ENCODE measurements at regions not wholly inside any gene's neighbourhood (a gene's known extent, or its start where the extent isn't known, plus 50 kb on each side); places are given as distances from the start of the nearest gene placed in this dataset.

DNA sequence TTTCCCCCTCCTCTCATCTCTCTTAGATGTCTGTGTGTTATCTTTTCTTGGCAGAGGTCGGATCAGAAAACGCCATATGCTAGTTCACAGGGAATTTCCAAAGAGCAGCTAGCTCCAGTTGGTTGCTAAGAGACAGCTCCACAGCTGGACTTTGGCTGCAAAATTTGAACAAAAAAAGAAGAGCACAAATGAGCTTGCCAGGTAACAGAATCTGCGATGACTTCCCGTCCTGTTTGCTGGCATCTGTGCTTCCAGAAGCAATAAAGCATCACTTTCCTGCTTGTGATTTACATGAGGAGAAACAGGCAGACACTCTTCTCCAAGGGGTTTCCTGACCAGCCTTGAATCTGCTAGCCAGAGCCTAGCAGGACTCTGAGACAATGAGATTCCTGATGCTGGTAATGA lies 596.0 kb upstream of the B3GAT1 start:
- TF ChIP-seq, protein P1, sequence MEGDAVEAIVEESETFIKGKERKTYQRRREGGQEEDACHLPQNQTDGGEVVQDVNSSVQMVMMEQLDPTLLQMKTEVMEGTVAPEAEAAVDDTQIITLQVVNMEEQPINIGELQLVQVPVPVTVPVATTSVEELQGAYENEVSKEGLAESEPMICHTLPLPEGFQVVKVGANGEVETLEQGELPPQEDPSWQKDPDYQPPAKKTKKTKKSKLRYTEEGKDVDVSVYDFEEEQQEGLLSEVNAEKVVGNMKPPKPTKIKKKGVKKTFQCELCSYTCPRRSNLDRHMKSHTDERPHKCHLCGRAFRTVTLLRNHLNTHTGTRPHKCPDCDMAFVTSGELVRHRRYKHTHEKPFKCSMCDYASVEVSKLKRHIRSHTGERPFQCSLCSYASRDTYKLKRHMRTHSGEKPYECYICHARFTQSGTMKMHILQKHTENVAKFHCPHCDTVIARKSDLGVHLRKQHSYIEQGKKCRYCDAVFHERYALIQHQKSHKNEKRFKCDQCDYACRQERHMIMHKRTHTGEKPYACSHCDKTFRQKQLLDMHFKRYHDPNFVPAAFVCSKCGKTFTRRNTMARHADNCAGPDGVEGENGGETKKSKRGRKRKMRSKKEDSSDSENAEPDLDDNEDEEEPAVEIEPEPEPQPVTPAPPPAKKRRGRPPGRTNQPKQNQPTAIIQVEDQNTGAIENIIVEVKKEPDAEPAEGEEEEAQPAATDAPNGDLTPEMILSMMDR (IDR thresholded peaks at IDR 0.05): no peak
- TF ChIP-seq NR1H2 (CRISPR knock-in tag; IDR thresholded peaks at IDR 0.05) (no peak), FOXP1 (CRISPR knock-in tag; IDR thresholded peaks at IDR 0.05; ENCODE audit: borderline replicate concordance) (no peak), ZNF232 (CRISPR knock-in tag; IDR thresholded peaks at IDR 0.05) (no peak), ATF1 (CRISPR knock-in tag; IDR thresholded peaks at IDR 0.05) (no peak), NFATC4 (CRISPR knock-in tag; IDR thresholded peaks at IDR 0.05) (no peak), ETV6 (CRISPR knock-in tag; IDR thresholded peaks at IDR 0.05) (no peak), ZNF396 (CRISPR knock-in tag; IDR thresholded peaks at IDR 0.05; ENCODE audit: borderline replicate concordance) (no peak)
- TF ChIP-seq, protein P2, sequence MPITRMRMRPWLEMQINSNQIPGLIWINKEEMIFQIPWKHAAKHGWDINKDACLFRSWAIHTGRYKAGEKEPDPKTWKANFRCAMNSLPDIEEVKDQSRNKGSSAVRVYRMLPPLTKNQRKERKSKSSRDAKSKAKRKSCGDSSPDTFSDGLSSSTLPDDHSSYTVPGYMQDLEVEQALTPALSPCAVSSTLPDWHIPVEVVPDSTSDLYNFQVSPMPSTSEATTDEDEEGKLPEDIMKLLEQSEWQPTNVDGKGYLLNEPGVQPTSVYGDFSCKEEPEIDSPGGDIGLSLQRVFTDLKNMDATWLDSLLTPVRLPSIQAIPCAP (CRISPR knock-in tag; IDR thresholded peaks at IDR 0.05): no peak
- TF ChIP-seq, protein P3, sequence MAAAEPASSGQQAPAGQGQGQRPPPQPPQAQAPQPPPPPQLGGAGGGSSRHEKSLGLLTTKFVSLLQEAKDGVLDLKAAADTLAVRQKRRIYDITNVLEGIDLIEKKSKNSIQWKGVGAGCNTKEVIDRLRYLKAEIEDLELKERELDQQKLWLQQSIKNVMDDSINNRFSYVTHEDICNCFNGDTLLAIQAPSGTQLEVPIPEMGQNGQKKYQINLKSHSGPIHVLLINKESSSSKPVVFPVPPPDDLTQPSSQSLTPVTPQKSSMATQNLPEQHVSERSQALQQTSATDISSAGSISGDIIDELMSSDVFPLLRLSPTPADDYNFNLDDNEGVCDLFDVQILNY (CRISPR knock-in tag; IDR thresholded peaks at IDR 0.05): no peak

Measured in WTC11 (cell line).